HG03280 (cell line): ENCODE measurements at regions not wholly inside any gene's neighbourhood (a gene's known extent, or its start where the extent isn't known, plus 50 kb on each side); places are given as distances from the start of the nearest gene placed in this dataset.
"Not testable (repeated sequence)": the region's sequence is repeated elsewhere in the genome, so short reads cannot be mapped to it uniquely, and the experiment has no call there.

Source experiments
- ATAC-seq: cut with Tn5 transposase; IDR thresholded peaks from one replicate; pipeline ENCODE4 v1.9.1; 2021; ENCODE audit warnings: mild to moderate bottlenecking, moderate library complexity; ENCODE audit not compliant: unreplicated experiment

DNA sequence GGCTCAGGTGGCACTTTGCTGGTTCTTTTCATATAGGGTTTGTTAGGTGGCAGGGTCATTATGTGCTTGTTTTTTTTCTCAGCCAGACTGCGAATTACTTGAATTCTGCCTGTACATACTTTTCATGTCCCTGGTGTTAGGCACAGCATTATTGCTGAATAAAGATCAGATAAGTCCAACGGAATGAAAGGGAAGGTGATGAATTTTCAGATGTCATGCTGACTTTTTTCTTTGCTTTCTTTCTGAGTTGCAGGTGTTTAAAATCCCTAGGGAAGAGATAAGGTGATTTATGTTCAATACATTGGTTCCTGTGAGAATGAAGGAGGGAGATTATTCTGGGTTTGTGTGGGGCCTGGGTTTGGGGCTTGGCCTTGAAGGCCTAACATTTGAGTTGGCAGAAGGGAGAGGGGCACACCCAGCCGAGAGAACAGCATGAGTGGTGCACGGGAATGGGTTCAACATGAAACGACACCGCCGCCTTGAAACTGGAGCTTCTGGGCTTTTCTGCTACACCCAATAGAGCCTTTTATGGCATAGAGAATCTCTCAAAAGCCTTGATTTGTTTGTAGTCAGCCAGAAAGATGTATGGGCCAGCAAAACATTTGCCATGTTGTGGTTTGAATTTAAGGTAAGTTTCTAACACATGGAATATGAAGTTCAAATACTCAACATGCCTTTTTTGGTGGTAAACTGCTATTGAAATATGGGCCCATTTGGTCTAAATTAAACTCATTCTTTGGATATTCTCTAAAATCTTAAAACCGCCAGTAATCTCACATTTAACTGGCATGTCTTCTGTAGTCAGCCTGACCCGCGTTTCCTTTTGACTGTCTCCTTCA, 477.0 kb downstream of the PCNX1 start:
- no peak for ATAC-seq

DNA sequence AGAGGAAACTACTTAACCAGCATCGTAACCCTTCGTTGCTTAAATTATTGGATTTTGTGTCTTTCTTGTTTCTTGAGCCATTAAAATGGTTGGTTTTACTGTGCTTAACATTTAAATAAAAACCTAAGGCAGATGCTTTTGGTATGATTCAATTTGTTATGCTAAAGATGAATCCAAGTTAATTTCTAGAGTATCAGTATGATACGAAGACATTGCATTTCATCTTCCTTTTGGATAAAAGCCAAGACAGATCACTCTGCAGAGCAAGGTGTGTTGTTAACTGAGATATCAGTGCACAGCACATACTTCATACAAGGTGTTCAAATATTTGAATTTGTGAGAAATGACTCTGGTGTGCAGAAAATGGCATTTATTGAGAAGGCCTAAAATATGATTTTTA, 480.5 kb downstream of the PCNX1 start:
- no peak for ATAC-seq

- no peak for ATAC-seq
Observed at GRCh38 chr14:71388336-71388735, 481.1 kb downstream of the PCNX1 start.

DNA sequence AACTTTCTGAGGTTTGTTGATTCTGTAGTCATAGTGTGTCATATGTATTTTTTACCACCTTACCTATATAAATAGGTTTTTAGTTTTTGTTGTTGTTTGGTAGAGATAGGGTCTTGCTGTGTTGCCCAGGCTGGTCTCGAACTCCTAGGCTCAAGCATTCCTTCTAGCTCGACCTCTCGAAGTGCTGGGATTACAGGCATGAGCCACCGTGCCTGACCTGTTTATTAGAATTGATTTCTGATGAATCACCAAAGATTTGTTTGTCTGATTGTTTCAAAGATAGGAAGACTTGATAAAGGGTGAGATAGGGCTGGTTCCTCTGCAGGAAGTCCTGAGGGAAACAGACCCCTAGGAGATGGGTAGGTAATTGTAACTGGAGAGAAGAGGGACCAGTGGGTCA, 481.6 kb downstream of the PCNX1 start:
- ATAC-seq: no peak

DNA sequence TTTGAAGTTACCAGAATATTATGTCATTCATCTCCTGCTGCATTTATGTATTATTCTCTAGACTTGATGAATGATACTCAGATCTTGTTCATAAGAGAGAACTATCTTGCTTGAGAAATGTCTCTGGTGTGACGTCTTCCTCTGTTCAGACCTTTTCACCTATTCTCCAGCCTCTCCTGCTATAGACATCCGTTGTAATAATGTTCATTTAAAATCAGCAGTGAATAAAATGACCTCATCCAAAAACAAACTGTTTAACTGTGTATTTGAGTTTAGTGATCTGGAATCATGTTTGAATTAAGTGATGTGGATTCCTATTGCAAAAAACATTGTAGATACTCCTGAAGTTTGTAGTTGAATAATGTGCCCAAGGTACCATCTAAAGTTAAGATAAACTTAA, 487.1 kb downstream of the PCNX1 start:
- ATAC-seq: no peak

DNA sequence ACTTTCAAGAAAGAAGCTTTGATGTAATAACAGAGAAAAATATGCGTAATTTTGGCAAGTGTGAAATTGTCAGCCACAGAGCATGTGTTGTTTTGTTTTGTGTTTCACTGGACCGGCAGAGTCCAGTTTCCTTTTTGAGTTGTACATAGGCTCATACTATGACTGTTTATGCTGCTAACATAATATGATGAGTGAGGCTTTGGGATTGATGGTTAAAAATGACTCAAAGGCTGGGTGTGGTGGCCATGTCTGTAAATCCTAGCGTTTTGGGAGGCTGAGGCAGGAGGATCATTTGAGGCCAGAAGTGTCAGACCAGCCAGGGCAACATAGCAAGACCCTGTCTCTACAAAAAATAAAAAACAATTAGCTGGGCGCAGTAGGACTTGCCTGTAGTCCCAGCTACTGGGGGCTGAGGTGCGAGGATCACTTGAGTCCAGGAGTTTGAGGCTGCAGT, 487.9 kb downstream of the PCNX1 start:
- no peak for ATAC-seq

GRCh38 chr14:71395636-71396035, 488.4 kb downstream of the PCNX1 start:
- no peak for ATAC-seq

DNA sequence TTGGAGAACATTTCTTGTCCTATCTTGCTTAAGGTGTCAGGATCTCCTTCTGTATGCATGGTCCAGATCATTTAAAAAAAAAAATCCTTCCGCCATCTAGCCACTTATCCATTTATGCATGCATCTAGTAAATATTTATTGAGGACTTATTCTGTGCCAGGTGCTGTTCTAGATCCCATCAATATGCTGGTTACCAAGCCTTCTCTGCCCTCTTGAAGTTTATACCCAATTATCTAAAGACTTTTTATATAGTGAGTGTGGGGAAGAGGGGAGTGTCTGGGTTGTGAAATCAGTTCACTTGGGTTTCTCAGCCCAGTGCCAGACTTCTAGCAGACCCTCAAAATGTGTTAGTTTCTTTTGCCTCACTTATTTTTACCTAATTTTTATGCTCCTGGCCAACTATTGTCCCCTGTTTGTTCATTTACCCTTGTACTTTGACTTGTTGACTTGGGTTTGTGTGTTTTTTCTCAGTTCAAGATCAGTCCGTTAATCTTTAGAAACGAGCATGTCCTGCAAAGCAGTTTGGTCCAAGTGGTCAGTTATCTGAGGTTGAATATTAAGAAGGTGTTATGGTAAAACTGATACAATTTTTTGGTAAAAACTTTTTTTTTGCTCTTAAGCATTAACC, 488.9 kb downstream of the PCNX1 start:
- ATAC-seq: no peak

- ATAC-seq: no peak
Observed at GRCh38 chr14:71397371-71397770, 490.1 kb downstream of the PCNX1 start.

DNA sequence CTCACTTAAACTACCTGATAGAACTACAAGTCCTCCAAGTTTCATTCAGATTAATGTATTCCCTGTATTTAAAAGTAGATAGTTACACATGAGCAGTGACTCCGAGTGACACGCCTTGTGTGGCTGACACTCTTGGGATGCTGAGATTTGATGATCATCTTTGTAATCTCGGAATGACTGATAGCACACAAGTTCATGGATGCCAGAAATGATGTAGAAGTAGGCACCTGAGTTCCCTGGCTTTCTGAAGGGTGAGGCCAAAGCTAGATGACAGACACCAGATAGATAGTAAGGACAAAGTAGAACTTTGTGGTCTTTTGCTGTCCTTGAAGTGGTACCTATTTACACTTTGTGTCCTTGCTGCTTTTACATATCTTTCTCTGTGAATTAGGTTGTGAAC, 491.2 kb downstream of the PCNX1 start:
- no peak for ATAC-seq

- peak; percentile 77 for ATAC-seq
Observed at GRCh38 chr14:71399057-71399487, 491.8 kb downstream of the PCNX1 start.

GRCh38 chr14:71400871-71401321, 493.6 kb downstream of the PCNX1 start:
- no peak for ATAC-seq

GRCh38 chr14:71402415-71402814, 495.2 kb downstream of the PCNX1 start:
- not testable (repeated sequence) for ATAC-seq

- no peak for ATAC-seq
Observed at GRCh38 chr14:71403656-71404055, 496.4 kb downstream of the PCNX1 start.

DNA sequence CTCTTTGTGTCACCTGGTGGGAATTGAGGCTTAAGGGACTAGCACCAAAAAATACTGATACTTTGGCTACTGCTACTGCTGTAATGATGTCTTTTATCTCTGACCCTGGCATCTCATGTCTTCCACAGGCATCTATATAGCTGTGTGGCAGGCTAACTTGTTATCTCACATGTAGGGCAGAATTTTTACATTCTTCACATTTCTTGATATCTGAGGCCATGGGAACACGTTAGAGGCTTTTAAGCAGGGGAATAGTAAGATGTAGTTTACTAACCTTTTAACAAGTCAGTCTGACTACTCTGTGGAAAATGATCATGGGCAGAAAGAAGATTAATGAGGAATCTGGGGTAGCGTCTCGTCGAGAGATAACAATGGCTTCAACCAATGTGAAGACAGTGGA, 498.4 kb downstream of the PCNX1 start:
- no peak for ATAC-seq

- ATAC-seq: no peak
Observed at GRCh38 chr14:71408362-71409030, 501.2 kb downstream of the PCNX1 start.

DNA sequence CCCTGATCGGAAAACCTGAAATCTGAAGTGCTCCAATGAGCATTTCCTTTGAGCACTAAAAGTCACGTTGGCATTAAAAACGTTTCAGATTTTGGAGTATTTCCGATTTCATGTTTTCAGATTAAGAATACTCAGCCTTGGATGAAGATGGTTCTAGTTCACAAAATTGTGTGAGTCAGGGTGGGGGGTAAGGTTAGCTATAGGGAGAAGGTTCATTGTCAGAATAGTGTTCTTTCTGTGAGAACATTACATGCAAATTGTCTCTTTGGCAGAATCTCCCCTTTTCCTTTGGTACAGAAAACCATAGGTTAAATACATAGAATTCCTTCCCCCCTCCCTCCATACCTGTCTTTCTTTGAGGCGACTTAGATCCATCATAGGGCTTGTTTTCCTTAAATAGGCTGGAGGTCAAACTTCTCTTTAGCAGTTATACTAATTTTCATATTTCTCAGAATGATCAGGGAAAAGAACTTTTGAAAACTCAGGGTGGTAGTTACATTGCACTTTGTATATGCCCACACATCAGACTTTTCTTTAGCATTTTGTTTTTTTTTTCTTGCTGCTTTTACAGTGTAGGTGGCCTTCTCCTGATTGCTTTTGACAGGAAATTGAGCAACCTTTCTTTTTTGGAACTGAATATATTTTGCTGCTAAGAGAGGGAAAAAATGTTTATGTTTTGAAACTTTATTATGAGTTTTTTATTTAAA, 503.5 kb downstream of the PCNX1 start:
- ATAC-seq: no peak

DNA sequence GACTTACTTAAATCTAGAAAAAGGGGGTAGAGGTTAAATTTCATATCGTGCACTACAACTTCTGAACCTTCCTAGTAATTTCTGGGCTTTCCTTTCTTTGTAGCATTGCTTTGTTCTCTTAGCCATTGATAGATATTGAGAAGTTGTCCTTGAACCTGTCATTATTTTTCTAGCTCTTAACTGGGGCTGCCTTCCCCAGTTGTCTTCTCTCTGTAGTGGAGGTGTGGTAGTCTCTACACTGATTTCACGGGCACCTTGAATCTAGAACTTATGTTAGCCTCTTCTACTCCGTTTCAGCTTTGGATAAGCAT, 504.0 kb downstream of the PCNX1 start:
- no peak for ATAC-seq

DNA sequence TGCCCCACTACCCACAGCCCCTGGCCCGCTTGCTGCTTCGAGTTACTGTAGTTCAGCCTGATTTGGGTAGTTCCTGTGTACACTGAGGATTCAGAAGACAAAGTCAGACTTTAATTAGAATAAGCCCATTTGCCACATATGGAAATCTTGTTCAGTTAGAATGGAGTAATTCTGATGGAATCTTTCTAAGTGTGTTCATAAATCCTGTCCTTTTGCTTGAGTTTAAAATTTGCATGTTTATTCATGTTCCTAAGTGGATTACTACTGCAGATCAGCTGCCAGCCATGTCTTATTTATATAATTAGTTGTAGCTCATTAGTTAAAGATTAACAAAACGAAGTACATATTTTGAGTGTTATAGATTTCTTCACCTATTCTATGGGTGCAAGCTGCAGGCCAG, 504.5 kb downstream of the PCNX1 start:
- ATAC-seq: no peak

- no peak for ATAC-seq
Observed at GRCh38 chr14:71414631-71415403, 507.6 kb downstream of the PCNX1 start.

DNA sequence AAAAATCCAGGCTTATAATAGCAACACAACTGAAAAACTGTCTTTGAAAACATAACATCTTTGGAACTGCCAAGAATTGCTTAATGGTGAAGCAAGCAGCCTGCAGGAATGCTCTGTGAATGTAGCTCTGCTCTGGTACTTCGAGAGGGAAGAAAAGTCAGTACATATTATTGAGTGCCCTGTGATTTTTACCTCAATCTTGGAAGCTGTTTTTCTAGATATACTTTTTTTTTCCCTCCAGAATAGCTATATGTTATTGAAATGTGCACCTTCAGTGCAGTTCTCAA, 508.1 kb downstream of the PCNX1 start:
- ATAC-seq: no peak
